A673 (cell line): ENCODE measurements at regions not wholly inside any gene's neighbourhood (a gene's known extent, or its start where the extent isn't known, plus 50 kb on each side); places are given as distances from the start of the nearest gene placed in this dataset.

ENCODE experiments used
- BruUV-seq: library from RNA; stranded (reverse); fragments of 400-500 nt; replicated peaks from 2 replicates; lab custom pipeline; 2021; lab: Mats Ljungman, UMichigan
- CTCF ChIA-PET: fragments of 300-600 bp; sonication (Branson Sonifier 250); formaldehyde crosslinking; loops from one replicate; lab custom pipeline; 2022; ENCODE audit warnings: antibody characterized with exemption; lab: Charles Lee
- POLR2A ChIA-PET: fragments of 300-600 bp; sonication (Branson Sonifier 250); formaldehyde crosslinking; loops from one replicate; lab custom pipeline; 2022; ENCODE audit warnings: antibody characterized with exemption; ENCODE audit not compliant: low non-redundant PET; lab: Charles Lee
- DNase-seq: peaks from one replicate; pipeline ENCODE4 v3.0.0-alpha.2; 2015; ENCODE audit warnings: low spot score
- H3K27ac ChIP-seq: fragments of 200-600 bp; sonication (generic); 2 replicates; pipeline ENCODE4 v1.5.1; 2016; ENCODE audit warnings: mixed run types, low read depth, mild to moderate bottlenecking, mixed read lengths, antibody characterized with exemption, low read length; ENCODE audit not compliant: poor library complexity, severe bottlenecking
- H3K27me3 ChIP-seq: fragments of 200-600 bp; sonication (generic); replicated peaks from 2 replicates; pipeline ENCODE4 v1.6.1; 2017; ENCODE audit warnings: mixed run types, low read depth, mild to moderate bottlenecking, mixed read lengths, antibody characterized with exemption, low read length; ENCODE audit not compliant: insufficient read depth, poor library complexity
- H3K36me3 ChIP-seq: fragments of 200-600 bp; sonication (generic); 2 replicates; pipeline ENCODE4 v1.6.1; 2016; ENCODE audit warnings: mixed run types, mild to moderate bottlenecking, mixed read lengths, antibody characterized with exemption, low read length; ENCODE audit not compliant: insufficient read depth, poor library complexity, severe bottlenecking
- H3K4me1 ChIP-seq: fragments of 200-600 bp; sonication (generic); 2 replicates; pipeline ENCODE4 v1.6.1; 2017; ENCODE audit warnings: mixed run types, mild to moderate bottlenecking, mixed read lengths, antibody characterized with exemption, low read length; ENCODE audit not compliant: insufficient read depth, poor library complexity, severe bottlenecking
- H3K4me3 ChIP-seq: fragments of 200-600 bp; sonication (generic); 2 replicates; pipeline ENCODE4 v1.5.1; 2016; ENCODE audit warnings: low read depth, mixed run types, mild to moderate bottlenecking, mixed read lengths, low read length; ENCODE audit not compliant: poor library complexity, severe bottlenecking
- H3K9me3 ChIP-seq: fragments of 200-600 bp; sonication (generic); 2 replicates; pipeline ENCODE4 v1.6.1; 2016; ENCODE audit warnings: mixed run types, low read depth, mild to moderate bottlenecking, mixed read lengths, antibody characterized with exemption, low read length; ENCODE audit not compliant: poor library complexity, severe bottlenecking
- EZH2 ChIP-seq: fragments of 200-600 bp; sonication (generic); IDR thresholded peaks from 2 replicates; pipeline ENCODE4 v1.6.1; 2017; ENCODE audit warnings: borderline replicate concordance, low read depth, mild to moderate bottlenecking, mixed read lengths, antibody characterized with exemption, low read length; ENCODE audit not compliant: poor library complexity, severe bottlenecking
- intact Hi-C: fragments of 100-400 bp; cut with micrococcal nuclease; formaldehyde crosslinking; loops from one replicate; pipeline ENCODE4 v1.10.0; 2022; ENCODE audit not compliant: unreplicated experiment
- TF ChIP-seq, protein P1 (sequence below): fragments of 300-800, 200-600 bp; sonication (generic); conservative IDR thresholded peaks from 2 replicates; pipeline ENCODE4 v1.5.1; 2017; ENCODE audit warnings: low read depth, mild to moderate bottlenecking, antibody characterized with exemption, low read length, moderate library complexity, mixed read lengths

DNA sequence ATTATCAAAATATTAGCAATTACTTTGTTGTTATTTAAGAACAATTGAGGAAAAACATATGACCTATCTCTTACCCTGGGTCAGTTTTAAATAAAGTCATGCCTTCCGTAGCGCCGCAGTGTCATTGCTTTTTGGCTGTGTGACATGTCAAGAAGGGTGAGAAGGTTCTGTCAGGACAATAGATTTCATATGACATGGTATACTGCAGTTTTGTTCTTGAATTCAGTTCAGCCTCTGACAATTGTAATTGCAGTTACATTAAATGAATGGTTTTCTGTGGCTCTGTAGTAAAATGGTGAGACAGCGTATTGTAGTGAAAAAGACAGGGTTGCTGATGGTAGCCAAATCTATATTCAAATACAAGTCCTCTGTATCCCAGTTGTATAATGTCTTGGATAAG, 307.2 kb downstream of the CDH2 start:
- peaks cover 51% of the 10 kb centered on the region for H3K27me3 ChIP-seq
- no peaks in the 10 kb centered on the region for H3K36me3 ChIP-seq
- H3K9me3 ChIP-seq = no peaks in the 10 kb centered on the region
- CTCF ChIA-PET = no interaction called here
- BruUV-seq = no TSS peak
- intact Hi-C loops = no loop called here
- H3K4me1 ChIP-seq = no peaks in the 10 kb centered on the region
- no peak for TF ChIP-seq EZH2
- TF ChIP-seq, protein P1, sequence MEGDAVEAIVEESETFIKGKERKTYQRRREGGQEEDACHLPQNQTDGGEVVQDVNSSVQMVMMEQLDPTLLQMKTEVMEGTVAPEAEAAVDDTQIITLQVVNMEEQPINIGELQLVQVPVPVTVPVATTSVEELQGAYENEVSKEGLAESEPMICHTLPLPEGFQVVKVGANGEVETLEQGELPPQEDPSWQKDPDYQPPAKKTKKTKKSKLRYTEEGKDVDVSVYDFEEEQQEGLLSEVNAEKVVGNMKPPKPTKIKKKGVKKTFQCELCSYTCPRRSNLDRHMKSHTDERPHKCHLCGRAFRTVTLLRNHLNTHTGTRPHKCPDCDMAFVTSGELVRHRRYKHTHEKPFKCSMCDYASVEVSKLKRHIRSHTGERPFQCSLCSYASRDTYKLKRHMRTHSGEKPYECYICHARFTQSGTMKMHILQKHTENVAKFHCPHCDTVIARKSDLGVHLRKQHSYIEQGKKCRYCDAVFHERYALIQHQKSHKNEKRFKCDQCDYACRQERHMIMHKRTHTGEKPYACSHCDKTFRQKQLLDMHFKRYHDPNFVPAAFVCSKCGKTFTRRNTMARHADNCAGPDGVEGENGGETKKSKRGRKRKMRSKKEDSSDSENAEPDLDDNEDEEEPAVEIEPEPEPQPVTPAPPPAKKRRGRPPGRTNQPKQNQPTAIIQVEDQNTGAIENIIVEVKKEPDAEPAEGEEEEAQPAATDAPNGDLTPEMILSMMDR = no peak
- POLR2A ChIA-PET = no interaction called here
- no peak for DNase-seq
- no peak overlapping the region for H3K4me3 ChIP-seq
- H3K27ac ChIP-seq = no peak overlapping the region

DNA sequence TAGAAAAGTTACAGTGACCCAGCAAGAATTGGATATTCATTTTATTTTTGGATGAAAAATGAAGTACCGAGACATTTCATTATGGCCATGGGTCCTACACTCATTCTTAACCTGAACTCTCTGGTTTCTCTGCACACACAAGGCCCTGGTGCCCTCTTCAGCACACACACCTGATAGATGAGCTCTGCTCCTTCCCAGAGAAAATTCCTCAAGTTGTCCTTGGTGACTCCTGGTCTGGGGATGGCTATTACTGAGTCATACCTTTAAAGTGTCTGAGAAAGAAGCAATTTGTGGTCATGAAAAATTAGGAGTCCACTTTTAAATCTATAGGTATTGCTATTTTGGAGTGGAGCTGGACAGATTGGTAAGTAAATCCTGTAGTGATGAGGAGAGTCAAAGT, 311.5 kb downstream of the CDH2 start:
- TF ChIP-seq, protein P1 = no peak
- no peak for TF ChIP-seq EZH2
- POLR2A ChIA-PET = no interaction called here
- intact Hi-C loops = no loop called here
- DNase-seq = no peak
- no peaks in the 10 kb centered on the region for H3K36me3 ChIP-seq
- H3K27ac ChIP-seq = no peak overlapping the region
- no TSS peak for BruUV-seq
- H3K4me3 ChIP-seq = no peak overlapping the region
- CTCF ChIA-PET = no interaction called here
- no peaks in the 10 kb centered on the region for H3K9me3 ChIP-seq
- no peaks in the 10 kb centered on the region for H3K4me1 ChIP-seq
- H3K27me3 ChIP-seq = peaks cover 10% of the 10 kb centered on the region

DNA sequence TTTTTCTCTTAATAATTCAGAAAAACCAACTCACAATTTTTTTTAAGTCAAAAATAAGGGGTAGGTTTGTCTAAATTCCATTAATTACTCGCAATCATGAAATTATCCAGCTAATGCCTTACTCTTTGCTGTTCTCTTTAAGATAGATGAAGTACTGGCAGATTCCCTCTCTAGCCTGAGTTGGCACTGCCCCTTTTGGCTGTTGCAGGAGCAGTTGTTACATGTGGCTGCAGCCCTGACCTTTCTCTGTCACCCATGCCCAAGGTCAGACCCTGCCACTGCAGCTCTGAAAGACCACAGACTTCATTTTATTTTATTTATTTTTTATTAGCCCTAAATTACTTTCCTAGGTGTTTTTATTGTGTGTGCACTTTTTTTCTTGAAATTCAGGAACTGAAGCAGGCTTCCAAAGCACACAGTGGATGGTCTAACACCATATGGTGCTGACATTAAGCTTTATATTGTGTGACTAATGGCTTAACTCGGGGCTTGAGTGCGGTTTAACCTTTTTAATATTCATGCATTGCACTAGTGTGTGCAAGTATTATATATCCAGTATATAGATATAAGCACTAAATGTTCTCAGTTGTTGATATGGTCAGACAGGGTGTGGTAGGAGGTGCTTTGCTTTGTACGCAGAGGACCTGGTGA, 313.0 kb downstream of the CDH2 start:
- TF ChIP-seq, protein P1 = no peak
- TF ChIP-seq EZH2 = no peak
- Histone ChIP-seq H3K27me3 (no peaks in the 10 kb centered on the region), H3K36me3 (no peaks in the 10 kb centered on the region), H3K27ac (no peak overlapping the region), H3K4me1 (no peaks in the 10 kb centered on the region), H3K4me3 (no peak overlapping the region), H3K9me3 (no peaks in the 10 kb centered on the region)
- no TSS peak for BruUV-seq
- intact Hi-C loops = no loop called here
- DNase-seq = peak; percentile 7
- POLR2A ChIA-PET = no interaction called here
- CTCF ChIA-PET = no interaction called here
